NCI-H748 treated with DMSO at 0.1 percent for 48 hours (cell line): ENCODE measurements at regions not wholly inside any gene's neighbourhood (a gene's known extent, or its start where the extent isn't known, plus 50 kb on each side); places are given as distances from the start of the nearest gene placed in this dataset.

Experiments
- DNase-seq: peaks from one replicate; lab custom pipeline; 2025; lab: John Stamatoyannopoulos, UW

DNA sequence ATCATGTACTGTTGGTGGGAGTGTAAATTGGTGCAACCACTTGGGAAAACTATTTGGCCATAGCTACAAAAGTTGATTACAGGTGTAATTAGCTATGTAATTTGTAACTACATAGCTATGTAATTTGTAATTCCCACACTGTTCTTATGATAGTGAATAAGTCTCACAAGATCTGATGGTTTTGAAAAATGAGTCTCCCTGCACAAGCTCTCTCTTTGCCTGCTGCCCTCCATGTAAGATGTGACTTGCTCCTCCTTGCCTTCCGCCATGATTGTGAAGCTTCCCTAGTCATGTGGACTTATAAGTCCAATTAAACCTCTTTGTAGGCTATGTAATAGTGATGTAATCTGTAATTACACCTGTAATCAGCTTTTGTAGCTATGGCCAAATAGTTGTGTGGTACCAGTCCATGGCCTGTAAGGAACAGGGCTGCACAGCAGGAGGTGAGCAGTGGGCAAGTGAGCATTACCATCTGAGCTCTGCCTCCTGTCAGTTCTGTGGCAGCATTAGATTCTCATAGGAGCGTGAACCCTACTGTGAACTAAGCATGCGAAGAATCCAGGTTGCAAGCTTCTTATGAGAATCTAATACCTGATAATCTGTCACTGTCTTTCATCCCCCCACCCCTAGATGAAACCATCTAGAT, 133.7 kb upstream of the COPS8 start:
- DNase-seq: no peak

DNA sequence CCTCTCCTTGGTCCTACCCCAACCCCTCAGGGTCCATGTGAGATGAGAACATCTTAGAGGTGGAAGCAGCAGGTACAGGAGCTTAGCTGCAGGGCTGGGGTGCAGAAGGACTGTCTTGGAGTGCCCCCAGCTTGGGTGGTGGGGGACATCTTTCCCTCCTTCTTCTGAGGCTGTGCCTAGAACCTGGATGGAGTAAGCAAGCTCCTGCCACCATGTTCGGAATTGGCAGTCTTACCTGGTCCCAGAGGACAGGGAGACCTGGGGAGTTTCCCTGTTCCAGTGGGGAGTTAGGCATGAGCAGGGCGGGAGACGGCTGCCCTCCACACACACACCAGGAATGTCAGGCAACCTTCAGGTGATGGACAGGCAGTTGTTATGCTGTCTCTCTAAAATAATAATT, 131.0 kb upstream of the COPS8 start:
- no peak for DNase-seq

DNA sequence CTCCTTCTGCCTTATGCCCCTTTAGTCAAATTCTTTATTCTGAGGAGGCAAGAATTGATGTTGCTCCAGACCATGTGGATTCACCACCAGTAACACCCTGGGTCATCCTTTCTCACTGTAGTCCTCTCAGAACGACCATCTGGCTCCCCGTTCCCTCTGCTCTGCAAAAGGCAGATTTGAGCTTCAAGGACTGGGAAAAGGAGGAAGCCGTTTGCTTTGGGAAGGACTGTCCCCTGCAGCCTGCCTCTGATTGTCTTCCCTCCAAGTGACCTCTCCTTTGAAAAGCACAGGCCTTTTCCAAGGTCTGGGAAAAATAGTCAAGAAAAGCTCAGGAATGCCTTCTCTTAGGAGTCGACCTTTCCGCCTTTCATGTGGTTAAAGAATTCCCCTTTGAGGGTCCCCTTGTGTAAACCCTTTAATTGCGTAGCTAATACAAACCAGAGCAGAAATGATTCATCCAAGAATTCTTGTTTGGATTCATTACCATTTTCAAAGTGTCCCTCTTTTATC, 130.1 kb upstream of the COPS8 start:
- no peak for DNase-seq

DNA sequence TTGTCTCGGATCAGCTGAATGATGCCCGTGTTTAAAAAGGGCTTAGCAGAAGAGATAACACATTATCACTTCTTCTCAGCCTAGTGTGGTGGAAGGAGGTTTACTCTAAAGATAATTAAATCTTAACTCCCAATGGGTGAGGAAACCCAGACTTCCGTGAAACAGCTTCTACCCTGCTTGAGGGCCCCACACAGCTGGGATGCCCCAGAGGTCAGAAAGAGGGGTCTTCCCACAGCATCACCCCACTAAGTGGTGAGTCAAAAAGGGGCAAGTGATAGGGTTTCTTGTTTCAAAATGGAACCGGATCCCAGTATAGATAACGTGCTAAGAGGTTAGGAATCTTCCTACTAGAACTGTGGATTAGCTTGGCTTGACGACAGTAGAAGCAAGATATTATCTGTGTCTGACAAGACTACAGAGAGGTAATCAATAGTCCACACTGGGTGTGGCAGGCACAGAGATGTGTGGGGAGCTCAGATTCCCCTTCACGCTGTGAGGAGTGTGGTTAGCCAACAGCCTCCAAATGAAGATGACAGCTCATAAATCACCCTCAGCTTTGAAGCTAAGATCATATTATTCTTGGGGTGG, 129.6 kb upstream of the COPS8 start:
- DNase-seq: no peak

DNA sequence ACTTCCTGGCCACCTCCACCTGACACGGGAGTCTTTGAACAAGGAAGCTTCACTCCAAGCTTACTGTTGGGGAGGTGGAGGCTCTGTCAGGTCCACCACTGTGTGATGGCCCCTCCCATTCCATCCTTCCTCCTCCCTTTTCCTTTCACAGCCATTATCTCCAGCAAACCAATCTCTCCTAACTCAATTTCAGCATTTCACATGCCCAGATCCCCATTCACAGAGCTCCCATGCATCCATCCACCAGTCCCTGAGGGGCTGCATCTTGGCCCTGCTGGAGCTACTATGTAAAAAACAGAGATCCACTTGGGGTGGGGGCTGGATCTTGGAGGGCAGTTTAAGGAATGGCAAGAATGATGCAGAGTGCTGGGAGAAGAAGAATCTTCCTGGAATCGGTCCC, 129.0 kb upstream of the COPS8 start:
- no peak for DNase-seq

DNA sequence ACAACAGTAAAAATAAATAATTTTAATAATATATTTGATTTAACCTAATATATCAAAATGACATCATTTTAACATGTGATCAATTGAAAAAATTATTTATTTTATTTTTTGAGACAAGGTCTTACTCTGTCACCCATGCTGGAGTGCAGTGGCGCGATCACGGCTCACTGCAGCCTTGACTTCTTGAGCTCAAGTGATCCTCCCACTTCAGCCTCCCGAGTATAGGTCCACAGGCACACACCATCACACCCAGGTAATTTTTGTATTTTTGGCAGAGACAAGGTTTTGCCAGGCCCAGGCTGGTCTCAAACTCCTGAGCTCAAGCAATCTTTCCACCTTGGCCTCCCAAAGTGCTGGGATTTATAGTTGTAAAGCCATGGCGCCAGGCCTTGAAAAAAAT, 126.7 kb upstream of the COPS8 start:
- no peak for DNase-seq

DNA sequence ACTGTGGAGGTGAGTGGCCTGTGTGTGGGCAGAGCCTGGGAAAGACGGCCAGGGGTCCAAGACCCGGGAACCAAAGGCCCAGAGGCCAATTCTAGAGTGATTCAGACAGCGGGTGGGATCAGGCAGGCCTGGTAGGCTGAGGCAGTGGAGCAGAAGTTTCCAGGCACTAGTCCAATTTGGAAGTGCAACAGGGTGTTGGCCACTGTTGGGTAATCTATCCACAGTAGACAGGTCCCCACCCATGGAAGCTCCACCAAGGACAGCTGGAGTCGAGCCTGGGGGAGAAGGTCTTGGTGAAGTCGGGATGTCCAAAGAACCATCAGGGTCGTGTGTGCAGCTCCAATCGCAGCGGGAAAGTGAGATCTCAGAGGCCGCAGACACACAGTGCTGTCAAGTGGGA, 125.8 kb upstream of the COPS8 start:
- DNase-seq: no peak

DNA sequence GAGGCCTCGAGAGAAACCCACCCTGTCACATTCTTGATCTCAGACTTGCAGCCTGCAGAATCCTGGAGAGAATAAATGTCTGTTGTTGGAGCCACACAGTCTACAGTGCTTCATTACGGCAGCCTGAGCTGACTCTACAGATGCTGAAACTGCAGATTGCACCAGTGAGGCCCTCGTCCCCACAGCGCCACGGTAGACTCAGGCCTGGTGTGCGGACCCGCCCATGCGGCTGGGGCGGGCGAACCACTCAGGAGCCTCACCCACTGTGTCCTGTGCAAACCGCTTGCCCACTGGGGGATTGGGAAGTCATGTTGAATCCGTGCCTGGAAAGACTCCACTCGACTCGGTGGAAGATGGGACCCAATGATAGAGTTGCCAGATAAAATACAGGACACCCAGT, 125.2 kb upstream of the COPS8 start:
- DNase-seq: no peak

DNA sequence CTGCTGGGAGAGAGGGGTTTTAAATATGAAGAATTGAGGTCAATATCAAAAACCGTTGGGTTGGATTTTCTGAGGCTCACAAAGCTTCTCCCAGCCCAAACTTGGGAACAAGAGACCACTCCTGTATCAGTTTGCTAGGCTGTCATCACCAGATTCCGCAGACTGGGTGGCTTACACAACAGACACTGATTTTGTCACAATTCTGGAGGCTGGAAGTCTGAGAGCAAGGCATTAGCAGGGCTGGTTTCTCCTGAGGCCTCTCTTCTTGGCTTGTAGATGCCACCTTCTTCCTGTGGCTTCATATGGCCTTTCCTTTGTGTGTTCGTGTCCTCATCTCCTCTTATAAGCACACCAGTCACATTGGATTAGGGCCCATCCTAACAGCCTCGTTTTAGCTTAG, 122.9 kb upstream of the COPS8 start:
- no peak for DNase-seq

DNA sequence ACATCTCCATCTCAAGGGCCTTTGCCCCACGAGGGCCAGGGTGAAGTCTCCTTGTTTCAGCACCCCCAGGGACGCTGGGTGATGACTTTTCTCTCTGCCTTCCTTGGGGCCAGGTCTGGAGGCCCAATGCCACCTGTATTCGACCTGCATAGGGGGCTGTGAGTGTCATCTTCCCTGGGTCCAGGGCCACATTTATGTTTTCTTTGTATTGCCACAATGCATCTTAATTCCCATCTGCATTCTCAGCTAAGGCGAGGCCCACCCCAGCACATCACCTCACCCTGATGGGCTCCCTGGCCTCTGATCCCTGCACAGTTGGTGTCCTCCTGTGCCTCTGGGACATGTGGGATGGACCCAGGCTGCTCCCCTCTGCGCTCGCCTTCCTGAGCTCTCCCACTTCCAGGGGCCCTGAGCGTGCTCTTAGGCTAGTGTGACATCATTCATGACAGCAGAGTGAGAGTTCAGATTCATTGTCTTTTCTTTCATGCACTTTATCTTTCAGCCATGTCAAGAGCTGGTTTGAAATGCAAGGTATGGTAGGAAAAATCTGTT, 122.0 kb upstream of the COPS8 start:
- no peak for DNase-seq

DNA sequence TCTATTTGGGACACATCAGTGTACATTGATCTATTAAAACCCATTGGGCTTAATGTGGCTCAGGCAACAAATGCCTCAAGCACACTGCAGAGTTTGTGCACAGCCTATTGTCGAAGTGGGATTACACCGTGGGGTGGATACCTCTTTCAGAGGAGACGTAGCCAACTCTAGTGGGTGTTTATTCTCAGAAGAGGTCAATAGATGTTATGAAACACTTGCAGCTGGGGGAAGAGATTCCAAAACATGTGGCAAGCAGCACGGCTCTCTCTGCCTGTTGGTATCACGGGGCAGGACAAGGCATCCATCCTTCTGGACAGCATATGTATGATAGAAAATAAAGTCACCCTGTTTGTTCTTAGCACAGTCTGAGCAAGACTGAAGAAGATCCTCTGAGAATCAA, 121.4 kb upstream of the COPS8 start:
- DNase-seq: no peak

DNA sequence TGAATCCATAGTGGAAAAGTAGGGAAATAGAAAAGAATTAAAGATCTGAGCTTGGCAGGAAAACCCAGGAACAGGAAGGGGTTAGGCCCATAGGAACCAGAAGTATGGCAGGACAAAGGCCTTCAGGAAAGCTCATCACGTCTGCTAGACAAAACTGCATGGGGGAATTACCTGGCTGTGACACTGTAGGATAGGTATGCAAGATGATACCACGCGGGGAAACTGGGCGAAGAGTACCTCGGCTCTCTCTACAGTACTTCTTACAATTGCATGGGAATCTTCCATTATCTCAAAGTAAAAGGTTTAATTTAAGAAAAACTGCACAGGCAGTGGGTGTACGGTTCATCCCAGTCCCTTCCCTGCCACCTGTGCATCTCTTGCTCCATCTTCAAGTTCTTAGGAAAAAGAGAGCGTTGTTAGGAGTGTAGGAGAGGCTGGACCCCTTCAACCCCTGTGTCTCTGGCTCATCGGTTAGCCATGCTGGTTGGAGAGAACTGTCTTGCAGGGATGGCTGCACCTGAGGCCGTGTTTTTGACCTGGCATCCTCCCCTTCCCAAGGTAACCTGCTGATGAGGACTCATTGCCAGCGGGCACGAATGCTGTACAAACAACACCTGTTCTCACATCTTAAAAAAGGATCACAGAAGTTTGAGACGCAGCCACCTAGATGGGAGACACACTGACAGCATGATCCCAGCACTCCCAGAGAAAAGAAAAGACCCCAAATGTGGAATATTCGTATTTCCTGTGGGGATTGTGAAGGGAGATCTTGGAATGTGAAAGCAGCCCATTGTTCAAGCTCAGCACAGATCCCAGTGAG, 120.5 kb upstream of the COPS8 start:
- no peak for DNase-seq

DNA sequence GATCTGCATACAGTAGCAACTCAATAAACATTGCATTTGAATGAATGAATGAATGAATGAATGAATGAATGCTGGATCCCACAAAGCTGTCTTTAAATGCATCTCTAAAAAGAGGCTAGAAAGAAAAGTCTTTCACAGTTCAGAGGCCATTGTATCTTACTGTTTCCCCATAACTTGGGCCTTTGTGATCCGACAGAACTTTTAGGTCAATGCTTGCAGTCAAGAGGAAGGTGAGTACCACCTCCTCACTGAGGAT, 119.9 kb upstream of the COPS8 start:
- no peak for DNase-seq

DNA sequence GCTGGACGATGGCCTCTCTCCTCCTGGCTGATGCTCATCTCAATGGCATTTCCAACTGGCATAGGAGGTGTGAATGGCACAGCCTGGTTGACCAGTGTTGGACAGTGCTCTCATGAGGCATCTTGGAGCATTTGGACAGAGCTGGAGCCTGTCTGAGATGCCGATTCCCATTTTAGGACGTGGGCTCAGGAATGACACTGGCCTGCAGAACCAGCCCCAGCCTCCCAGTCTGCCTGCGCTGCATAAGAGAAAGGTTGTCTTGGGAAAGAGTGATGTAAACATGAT, 118.2 kb upstream of the COPS8 start:
- DNase-seq: no peak

DNA sequence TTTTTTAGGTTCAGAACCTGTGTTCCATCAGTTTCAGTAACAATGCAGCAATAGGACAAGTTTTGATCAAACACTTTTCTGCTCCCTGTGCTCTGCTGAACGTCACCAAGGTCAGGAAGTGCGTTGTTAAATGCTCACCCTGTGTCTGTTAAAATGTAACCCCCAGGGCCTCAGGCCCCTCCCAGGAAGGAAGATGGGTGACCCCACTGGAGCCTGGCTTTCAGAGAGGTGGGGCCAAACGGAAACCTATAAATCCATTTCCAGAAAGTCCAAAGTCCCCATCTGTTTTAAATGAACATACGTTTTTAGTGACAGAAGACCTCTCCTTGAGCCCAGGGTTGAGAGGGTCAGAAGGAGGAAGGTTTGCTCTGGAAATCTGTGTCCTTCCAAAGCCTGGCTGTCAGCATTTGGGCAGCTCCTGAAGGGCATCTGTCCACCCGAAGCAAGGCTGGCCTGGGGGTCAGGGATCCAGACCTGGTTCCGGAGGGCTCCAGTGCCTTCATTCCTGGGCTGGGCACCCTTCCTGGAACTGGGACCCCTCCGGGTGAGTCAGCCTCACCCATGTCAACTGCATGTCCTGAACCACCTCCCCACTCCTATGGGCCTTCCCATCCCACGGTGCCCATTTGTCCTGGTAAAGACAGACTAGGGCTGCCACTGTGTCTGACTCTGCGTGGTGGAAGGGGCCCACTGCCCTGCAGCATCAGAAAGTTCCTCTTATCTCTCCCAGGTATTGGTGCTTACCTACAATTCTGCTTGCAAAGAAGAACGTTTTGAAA, 117.4 kb upstream of the COPS8 start:
- no peak for DNase-seq

DNA sequence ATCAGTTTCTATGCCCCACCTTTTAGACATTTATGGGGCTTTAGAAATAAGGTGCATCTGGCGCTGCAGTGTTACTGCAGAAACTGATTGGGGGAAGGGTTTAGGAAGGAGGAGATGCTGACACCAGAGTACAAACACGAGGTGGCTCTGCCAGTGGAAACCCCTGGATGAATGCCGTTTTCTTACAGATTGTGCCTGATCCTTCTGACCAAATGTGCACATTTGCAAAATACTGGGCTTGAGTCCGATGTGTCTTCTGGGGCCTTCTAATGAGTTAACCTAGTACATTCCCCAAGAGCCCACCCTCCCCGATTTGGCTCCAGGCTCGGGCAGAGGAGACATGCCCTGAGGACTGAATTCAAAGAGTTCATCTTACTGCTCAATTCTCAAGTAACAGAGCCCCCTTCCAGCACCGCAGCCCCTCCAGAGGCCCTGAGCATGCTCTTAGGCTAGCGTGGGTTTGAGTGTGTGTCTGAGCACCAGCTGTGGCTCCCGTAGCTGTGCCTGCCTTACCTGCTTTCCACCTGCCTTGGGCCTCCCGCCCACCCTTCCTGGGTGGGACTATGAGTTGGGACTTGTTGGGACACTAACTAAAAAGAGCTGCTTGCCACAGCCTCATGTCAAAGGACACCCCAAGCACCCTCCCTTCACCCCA, 116.7 kb upstream of the COPS8 start:
- no peak for DNase-seq

DNA sequence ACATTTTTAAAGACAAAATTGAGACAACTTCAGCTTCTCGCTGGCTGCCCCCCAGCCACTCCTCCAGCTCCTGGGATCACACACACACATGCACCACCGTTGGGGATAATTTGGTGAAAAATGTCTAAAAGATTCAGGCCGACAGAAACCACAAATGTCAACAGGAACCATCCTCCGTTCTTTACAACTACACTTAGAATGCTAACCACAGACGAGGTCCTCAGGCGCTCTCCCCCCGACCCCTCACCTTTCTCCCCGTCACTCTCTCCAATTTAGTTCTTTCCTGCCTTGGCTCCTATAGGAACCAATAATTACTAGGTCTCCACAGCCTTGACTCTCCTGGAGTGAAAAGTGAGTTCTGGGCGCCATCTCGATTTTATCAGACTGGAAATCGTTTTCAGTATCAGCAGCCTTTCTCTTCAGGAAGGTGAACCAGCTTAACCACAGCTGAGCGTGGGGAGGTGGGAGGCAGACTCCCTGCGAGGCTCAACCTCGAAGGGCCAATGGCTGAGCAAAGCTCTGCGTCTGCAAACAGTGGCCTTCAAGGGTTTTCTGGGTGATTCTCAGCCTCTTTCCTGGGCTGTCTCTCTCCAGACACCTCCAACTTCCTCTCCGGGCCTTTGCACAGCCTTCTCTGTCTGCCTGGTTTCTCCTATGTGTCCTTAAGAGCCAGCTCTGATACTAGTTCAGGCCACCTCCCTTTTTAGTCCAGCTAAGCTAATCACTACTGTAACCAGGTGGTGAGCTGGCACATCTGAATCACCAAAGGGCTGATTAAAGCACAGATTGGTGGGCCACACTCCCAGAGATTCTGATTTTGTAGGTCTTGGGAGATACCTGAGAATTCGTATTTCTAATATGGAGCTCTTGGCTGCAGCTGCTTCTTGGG, 115.7 kb upstream of the COPS8 start:
- no peak for DNase-seq

DNA sequence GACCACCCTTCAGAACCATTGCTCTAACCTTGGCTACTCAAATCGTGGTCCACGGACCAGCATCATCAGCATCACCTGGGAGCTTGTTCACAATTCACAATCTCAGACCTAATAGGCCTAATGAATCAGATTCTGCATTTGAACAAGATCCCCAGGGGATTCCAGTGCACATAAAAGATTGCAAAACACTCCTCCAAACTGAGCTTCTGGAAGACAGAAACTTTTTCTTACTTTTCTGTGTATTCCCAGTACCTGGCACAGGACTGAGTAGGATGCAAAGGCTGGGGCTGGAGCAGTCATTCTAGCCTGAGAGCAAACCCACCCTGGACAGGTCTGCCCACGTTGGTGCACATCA, 115.1 kb upstream of the COPS8 start:
- DNase-seq: no peak

DNA sequence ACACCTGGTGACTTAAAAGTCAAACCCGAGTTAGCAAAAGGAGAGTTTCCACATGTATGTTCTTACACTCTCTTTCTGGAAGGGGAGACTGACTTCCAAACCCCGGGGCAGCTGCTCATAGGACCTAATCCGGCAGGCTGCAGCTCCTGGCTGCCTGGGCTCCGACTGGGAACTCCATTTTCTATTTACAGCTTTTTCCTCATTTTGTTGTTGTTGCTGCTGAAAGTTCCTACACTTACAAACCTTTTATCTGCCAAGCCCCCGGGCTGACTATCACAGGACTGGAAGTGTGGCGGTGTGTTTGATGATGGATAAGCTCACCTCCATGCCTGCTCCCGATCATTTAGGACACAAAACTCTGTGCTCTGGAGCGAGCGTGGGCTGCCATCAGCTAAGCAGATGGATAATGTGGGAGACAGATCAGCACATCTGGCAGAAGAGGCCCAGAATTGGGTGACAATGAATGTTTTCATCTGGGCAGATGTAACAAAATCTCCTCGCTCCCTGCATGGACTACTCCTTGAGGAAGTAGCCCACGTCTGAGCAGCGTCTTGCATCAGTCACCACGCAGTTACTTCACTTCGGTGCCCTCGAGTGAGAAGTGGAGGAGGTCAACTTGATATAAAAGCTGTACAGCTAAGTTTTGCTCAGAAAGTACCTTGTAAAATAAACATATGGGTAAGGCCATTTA, 114.4 kb upstream of the COPS8 start:
- no peak for DNase-seq

DNA sequence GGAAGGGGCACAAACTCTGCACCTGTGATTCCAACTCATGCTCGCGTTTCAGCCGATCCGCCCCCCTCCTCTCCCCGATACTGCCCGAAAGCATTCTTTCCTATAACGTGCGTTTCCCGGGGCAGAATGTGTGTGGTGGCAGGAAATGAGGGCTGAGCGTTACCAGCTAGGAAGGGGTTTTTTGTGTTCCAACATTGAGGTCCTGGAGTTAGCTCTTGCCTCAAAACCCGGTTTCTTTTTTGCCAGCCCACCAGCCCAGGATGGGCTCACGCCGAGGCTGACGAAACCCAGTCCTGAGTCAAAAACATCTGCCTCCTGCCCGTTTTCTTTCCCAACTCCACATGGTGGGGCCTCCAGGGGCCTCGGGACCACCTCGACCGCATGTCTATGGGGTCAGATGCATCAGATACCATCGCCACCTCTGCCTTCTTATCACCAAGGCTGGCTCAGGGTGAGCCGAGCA, 113.7 kb upstream of the COPS8 start:
- no peak for DNase-seq
